Parathyroid adenoma (tissue), 2 donors: ENCODE measurements at regions not wholly inside any gene's neighbourhood (a gene's known extent, or its start where the extent isn't known, plus 50 kb on each side); places are given as distances from the start of the nearest gene placed in this dataset.

Experiments used
- H2AFZ ChIP-seq: fragments of 300-600 bp; sonication (generic); one replicate; pipeline ENCODE4 v1.7.0; 2017; ENCODE audit warnings: antibody characterized with exemption, mild to moderate bottlenecking
- H3K27ac ChIP-seq: fragments of 300-600 bp; sonication (generic); one replicate; pipeline ENCODE4 v1.7.0; 2017
- H3K27me3 ChIP-seq: fragments of 300-600 bp; sonication (generic); one replicate; pipeline ENCODE4 v1.7.0; 2017; ENCODE audit warnings: low read length; ENCODE audit not compliant: control insufficient read depth, insufficient read depth
- H3K36me3 ChIP-seq: fragments of 300-600 bp; sonication (generic); one replicate; pipeline ENCODE4 v1.7.0; 2017; ENCODE audit warnings: low read length; ENCODE audit not compliant: control insufficient read depth, insufficient read depth
- H3K4me1 ChIP-seq: fragments of 300-600 bp; sonication (generic); one replicate; pipeline ENCODE4 v1.7.0; 2017; ENCODE audit warnings: control low read depth
- H3K4me2 ChIP-seq: fragments of 300-600 bp; sonication (generic); one replicate; pipeline ENCODE4 v1.7.0; 2017; ENCODE audit warnings: low read length
- H3K4me3 ChIP-seq: fragments of 300-600 bp; sonication (generic); one replicate; pipeline ENCODE4 v1.7.0; 2017; ENCODE audit warnings: low read depth, low read length
- H3K79me2 ChIP-seq: fragments of 300-600 bp; sonication (generic); one replicate; pipeline ENCODE4 v1.7.0; 2017; ENCODE audit warnings: control low read depth
- H3K9ac ChIP-seq: fragments of 300-600 bp; sonication (generic); one replicate; pipeline ENCODE4 v1.7.0; 2017; ENCODE audit warnings: mild to moderate bottlenecking
- H3K9me3 ChIP-seq: fragments of 300-600 bp; sonication (generic); one replicate; pipeline ENCODE4 v1.7.0; 2017; ENCODE audit warnings: low read length; ENCODE audit not compliant: control insufficient read depth
- TF ChIP-seq, protein P1 (sequence below): fragments of 300-600 bp; sonication (generic); IDR thresholded peaks from one replicate; pipeline ENCODE4 v1.7.0; 2017; ENCODE audit warnings: antibody characterized with exemption, mild to moderate bottlenecking
- donor health status: primary hyperparathyroidism.

DNA sequence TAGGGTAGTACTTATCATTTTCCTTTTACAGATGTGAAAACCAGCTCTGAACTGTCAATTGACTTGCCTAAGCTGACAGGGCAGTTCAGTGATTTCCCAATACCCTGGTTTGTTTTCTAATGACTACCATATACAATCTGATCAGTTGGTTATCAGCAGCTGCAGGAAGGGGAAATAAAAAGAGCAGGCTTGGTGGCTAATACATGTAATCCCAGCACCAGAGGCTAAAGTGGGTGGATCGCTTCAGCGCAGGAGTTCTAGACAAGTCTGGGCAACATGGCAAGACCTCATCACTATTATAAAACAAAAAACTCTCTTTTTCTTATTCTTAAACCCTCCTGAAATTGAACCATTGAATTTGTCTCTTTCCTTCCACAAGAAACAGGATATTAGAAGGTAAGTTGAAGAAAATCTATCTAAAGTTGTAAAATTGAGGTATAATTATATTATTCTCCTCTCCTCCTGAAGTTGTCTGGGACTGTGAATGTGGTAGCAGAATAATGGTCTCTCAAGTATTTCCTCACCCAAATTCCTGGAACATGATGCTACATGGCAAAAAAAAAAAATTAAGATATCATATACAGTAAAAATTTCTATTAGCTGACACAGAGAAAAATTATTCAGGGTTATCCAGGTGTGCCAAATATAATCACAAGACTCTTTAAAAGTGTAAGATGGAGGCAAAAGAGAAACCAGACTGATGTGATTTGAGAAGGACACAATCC lies 1441.6 kb downstream of the SUCLG1 start:
- no peaks in the 10 kb centered on the region for H3K9me3 ChIP-seq
- no peak overlapping the region for H2AFZ ChIP-seq
- H3K27me3 ChIP-seq: no peaks in the 10 kb centered on the region
- H3K9ac ChIP-seq: no peak overlapping the region
- H3K4me1 ChIP-seq: no peaks in the 10 kb centered on the region
- no peak overlapping the region for H3K4me3 ChIP-seq
- no peaks in the 10 kb centered on the region for H3K79me2 ChIP-seq
- H3K36me3 ChIP-seq: no peaks in the 10 kb centered on the region
- H3K27ac ChIP-seq: no peak overlapping the region
- TF ChIP-seq, protein P1, sequence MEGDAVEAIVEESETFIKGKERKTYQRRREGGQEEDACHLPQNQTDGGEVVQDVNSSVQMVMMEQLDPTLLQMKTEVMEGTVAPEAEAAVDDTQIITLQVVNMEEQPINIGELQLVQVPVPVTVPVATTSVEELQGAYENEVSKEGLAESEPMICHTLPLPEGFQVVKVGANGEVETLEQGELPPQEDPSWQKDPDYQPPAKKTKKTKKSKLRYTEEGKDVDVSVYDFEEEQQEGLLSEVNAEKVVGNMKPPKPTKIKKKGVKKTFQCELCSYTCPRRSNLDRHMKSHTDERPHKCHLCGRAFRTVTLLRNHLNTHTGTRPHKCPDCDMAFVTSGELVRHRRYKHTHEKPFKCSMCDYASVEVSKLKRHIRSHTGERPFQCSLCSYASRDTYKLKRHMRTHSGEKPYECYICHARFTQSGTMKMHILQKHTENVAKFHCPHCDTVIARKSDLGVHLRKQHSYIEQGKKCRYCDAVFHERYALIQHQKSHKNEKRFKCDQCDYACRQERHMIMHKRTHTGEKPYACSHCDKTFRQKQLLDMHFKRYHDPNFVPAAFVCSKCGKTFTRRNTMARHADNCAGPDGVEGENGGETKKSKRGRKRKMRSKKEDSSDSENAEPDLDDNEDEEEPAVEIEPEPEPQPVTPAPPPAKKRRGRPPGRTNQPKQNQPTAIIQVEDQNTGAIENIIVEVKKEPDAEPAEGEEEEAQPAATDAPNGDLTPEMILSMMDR: no peak
- H3K4me2 ChIP-seq: no peak overlapping the region

- Histone ChIP-seq H3K4me2 (no peak overlapping the region), H3K27ac (no peak overlapping the region), H3K9ac (no peak overlapping the region), H3K4me1 (no peaks in the 10 kb centered on the region), H3K27me3 (no peaks in the 10 kb centered on the region), H3K4me3 (no peak overlapping the region), H3K79me2 (no peaks in the 10 kb centered on the region), H3K9me3 (no peaks in the 10 kb centered on the region), H2AFZ (no peak overlapping the region), H3K36me3 (no peaks in the 10 kb centered on the region)
- TF ChIP-seq, protein P1: no peak
These were observed 1442.6 kb downstream of the SUCLG1 start for GRCh38 chr2:83016343-83017110.

DNA sequence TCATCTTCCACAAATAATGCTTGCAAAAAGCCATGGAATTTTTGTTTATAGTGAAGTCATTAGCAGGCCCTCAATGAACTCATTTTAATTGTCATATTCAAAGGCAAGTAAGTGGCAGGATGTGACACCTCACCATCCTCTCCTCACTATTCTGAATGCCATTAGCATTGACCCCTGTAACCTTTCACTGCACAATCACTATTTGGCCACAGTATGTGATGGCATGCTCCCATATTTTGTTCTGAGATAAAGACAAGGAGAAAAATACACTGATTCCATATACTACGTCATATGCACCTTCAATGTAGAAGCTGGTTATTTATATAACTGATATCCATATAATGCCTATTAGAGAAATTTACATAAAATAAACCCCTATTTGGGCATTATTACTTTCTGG lies 1443.2 kb downstream of the SUCLG1 start:
- H3K4me2 ChIP-seq: no peak overlapping the region
- no peaks in the 10 kb centered on the region for H3K9me3 ChIP-seq
- H3K27ac ChIP-seq: no peak overlapping the region
- H3K27me3 ChIP-seq: no peaks in the 10 kb centered on the region
- H3K4me1 ChIP-seq: no peaks in the 10 kb centered on the region
- H3K79me2 ChIP-seq: no peaks in the 10 kb centered on the region
- no peaks in the 10 kb centered on the region for H3K36me3 ChIP-seq
- H3K9ac ChIP-seq: no peak overlapping the region
- TF ChIP-seq, protein P1: no peak
- no peak overlapping the region for H2AFZ ChIP-seq
- no peak overlapping the region for H3K4me3 ChIP-seq

- no peak overlapping the region for H3K27ac ChIP-seq
- H3K4me2 ChIP-seq: no peak overlapping the region
- no peaks in the 10 kb centered on the region for H3K36me3 ChIP-seq
- no peak overlapping the region for H3K9ac ChIP-seq
- no peaks in the 10 kb centered on the region for H3K27me3 ChIP-seq
- no peaks in the 10 kb centered on the region for H3K4me1 ChIP-seq
- H3K79me2 ChIP-seq: no peaks in the 10 kb centered on the region
- H2AFZ ChIP-seq: no peak overlapping the region
- TF ChIP-seq, protein P1: no peak
- H3K9me3 ChIP-seq: no peaks in the 10 kb centered on the region
- H3K4me3 ChIP-seq: no peak overlapping the region
These were observed 1443.9 kb downstream of the SUCLG1 start for GRCh38 chr2:83015035-83015715.
